ENCODE measurements at regions not wholly inside any gene's neighbourhood (a gene's known extent, or its start where the extent isn't known, plus 50 kb on each side); places are given as distances from the start of the nearest gene placed in this dataset.
"Not testable (repeated sequence)": the region's sequence is repeated elsewhere in the genome, so short reads cannot be mapped to it uniquely, and the experiment has no call there.

GRCh38 chr12:114064034-114064433 lies 97.9 kb upstream of the RBM19 start:
- not testable (repeated sequence) for TF ChIP-seq POLR2A, CTCF (IDR thresholded peaks at IDR 0.05)

Measured in lower leg skin (tissue), 3 donors.